NCI-H1048 (cell line): ENCODE measurements at regions not wholly inside any gene's neighbourhood (a gene's known extent, or its start where the extent isn't known, plus 50 kb on each side); places are given as distances from the start of the nearest gene placed in this dataset.
"Not testable (repeated sequence)": the region's sequence is repeated elsewhere in the genome, so short reads cannot be mapped to it uniquely, and the experiment has no call there.

Experiments
- DNase-seq: peaks from one replicate; lab custom pipeline; 2025; lab: John Stamatoyannopoulos, UW

- DNase-seq = no peak
These were observed 705.9 kb downstream of the PDCD6IP start for GRCh38 chr3:34504366-34504765.

GRCh38 chr3:34504775-34505174, 706.3 kb downstream of the PDCD6IP start:
- no peak for DNase-seq

- no peak for DNase-seq
These were observed 710.3 kb downstream of the PDCD6IP start for GRCh38 chr3:34508732-34509131.

- DNase-seq = no peak
These were observed 713.5 kb downstream of the PDCD6IP start for GRCh38 chr3:34511891-34512290.

- DNase-seq = not testable (repeated sequence)
These were observed 720.6 kb downstream of the PDCD6IP start for GRCh38 chr3:34519008-34519407.

- DNase-seq = no peak
These were observed 732.7 kb downstream of the PDCD6IP start for GRCh38 chr3:34531156-34531555.

GRCh38 chr3:34533451-34533850, 735.0 kb downstream of the PDCD6IP start:
- no peak for DNase-seq

- no peak for DNase-seq
These were observed 735.6 kb downstream of the PDCD6IP start for GRCh38 chr3:34534013-34534412.

- no peak for DNase-seq
These were observed 745.7 kb downstream of the PDCD6IP start for GRCh38 chr3:34544136-34544535.

- DNase-seq = no peak
These were observed 749.0 kb downstream of the PDCD6IP start for GRCh38 chr3:34547297-34547920.

GRCh38 chr3:34567266-34567665, 768.8 kb downstream of the PDCD6IP start:
- no peak for DNase-seq

GRCh38 chr3:34568766-34569165, 770.3 kb downstream of the PDCD6IP start:
- no peak for DNase-seq

GRCh38 chr3:34569437-34569836, 771.0 kb downstream of the PDCD6IP start:
- DNase-seq = no peak

GRCh38 chr3:34570916-34571705, 772.7 kb downstream of the PDCD6IP start:
- no peak for DNase-seq

GRCh38 chr3:34571714-34572113, 773.3 kb downstream of the PDCD6IP start:
- DNase-seq = no peak

- DNase-seq = no peak
These were observed 777.3 kb downstream of the PDCD6IP start for GRCh38 chr3:34575776-34576175.

GRCh38 chr3:34582055-34582454, 783.6 kb downstream of the PDCD6IP start:
- no peak for DNase-seq

GRCh38 chr3:34583451-34583850, 785.0 kb downstream of the PDCD6IP start:
- no peak for DNase-seq

- DNase-seq = no peak
These were observed 786.5 kb downstream of the PDCD6IP start for GRCh38 chr3:34584971-34585370.

- DNase-seq = no peak
These were observed 801.2 kb downstream of the PDCD6IP start for GRCh38 chr3:34599595-34599994.

- DNase-seq = no peak
These were observed 821.6 kb downstream of the PDCD6IP start for GRCh38 chr3:34619990-34620389.

GRCh38 chr3:34626699-34627098, 828.3 kb downstream of the PDCD6IP start:
- DNase-seq = no peak

GRCh38 chr3:34634939-34635338, 836.5 kb downstream of the PDCD6IP start:
- DNase-seq = no peak
